ENCODE measurements at regions not wholly inside any gene's neighbourhood (a gene's known extent, or its start where the extent isn't known, plus 50 kb on each side); places are given as distances from the start of the nearest gene placed in this dataset.
"Not testable (repeated sequence)": the region's sequence is repeated elsewhere in the genome, so short reads cannot be mapped to it uniquely, and the experiment has no call there.

DNA sequence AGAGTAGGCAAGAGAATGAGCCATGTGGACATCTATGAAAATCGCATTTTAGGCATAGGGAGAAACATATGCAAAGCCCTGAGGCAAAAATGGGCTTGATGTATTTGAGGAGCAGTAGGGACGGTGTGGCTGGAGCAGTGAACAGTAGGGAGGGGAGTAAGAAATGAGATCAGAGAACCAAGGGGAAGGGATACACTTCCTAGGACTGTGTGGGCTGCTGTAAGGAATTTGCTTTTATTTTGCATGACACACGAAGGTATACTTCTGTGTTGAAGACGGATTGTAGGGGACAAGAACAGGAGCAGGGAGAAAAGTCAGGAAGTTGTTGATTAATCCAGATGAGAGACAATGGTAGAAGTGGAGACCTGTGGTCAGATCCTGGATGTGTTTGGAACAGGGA is 572.1 kb downstream of the JRKL start:
- intact Hi-C loops (cut with DNase I) = no loop called here
- H3K27ac ChIP-seq (ENCODE audit: low read length) = no peak overlapping the region
- no peaks in the 10 kb centered on the region for H3K4me1 ChIP-seq (ENCODE audit: control insufficient read depth, insufficient read depth, low read length)
- no peaks in the 10 kb centered on the region for H3K27me3 ChIP-seq (ENCODE audit: control insufficient read depth, insufficient read depth)
- 65% methylated on average over 4 of the region's 4 CpGs for WGBS
- ATAC-seq (no peak), DNase-seq (no peak)
- no peaks in the 10 kb centered on the region for H3K9me3 ChIP-seq (ENCODE audit: control insufficient read depth, low read length)
- no peak overlapping the region for H3K4me3 ChIP-seq (ENCODE audit: low read length)

DNA sequence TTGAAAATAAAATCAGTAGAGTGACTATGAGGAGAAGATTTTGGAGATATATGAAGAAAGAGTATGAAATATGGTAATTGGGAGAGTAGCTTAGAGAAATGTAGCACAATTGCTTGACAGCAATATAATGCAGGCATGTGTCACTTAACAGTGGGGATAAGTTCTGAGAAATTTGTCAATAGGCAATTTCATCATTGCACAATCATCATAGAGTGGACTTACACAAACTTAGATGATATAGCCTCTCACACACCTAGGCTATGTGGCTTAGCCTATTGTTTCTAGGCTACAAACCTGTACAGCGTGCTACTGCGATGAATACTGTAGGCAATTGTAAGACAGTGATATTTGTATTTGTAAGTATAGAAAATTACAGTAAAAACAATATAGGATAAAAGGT is 573.6 kb downstream of the JRKL start:
- H3K4me3 ChIP-seq (ENCODE audit: low read length) = no peak overlapping the region
- DNase-seq (no peak), ATAC-seq (no peak)
- intact Hi-C loops (cut with DNase I) = no loop called here
- H3K9me3 ChIP-seq (ENCODE audit: control insufficient read depth, low read length) = no peaks in the 10 kb centered on the region
- no peaks in the 10 kb centered on the region for H3K4me1 ChIP-seq (ENCODE audit: control insufficient read depth, insufficient read depth, low read length)
- H3K27me3 ChIP-seq (ENCODE audit: control insufficient read depth, insufficient read depth) = no peaks in the 10 kb centered on the region
- H3K27ac ChIP-seq (ENCODE audit: low read length) = no peak overlapping the region
- 93% methylated on average over 2 of the region's 2 CpGs for WGBS

- DNase-seq (no peak), ATAC-seq (no peak)
- H3K27ac ChIP-seq (ENCODE audit: low read length) = no peak overlapping the region
- 80% methylated on average over 2 of the region's 2 CpGs for WGBS
- no peak overlapping the region for H3K4me3 ChIP-seq (ENCODE audit: low read length)
- intact Hi-C loops (cut with DNase I) = no loop called here
- H3K27me3 ChIP-seq (ENCODE audit: control insufficient read depth, insufficient read depth) = no peaks in the 10 kb centered on the region
- H3K9me3 ChIP-seq (ENCODE audit: control insufficient read depth, low read length) = no peaks in the 10 kb centered on the region
- H3K4me1 ChIP-seq (ENCODE audit: control insufficient read depth, insufficient read depth, low read length) = no peaks in the 10 kb centered on the region
These were observed 574.8 kb downstream of the JRKL start for GRCh38 chr11:96964661-96965060.

- DNase-seq (no peak), ATAC-seq (no peak)
- intact Hi-C loops (cut with DNase I) = no loop called here
- Histone ChIP-seq H3K27ac (ENCODE audit: low read length) (no peak overlapping the region), H3K27me3 (ENCODE audit: control insufficient read depth, insufficient read depth) (no peaks in the 10 kb centered on the region), H3K4me3 (ENCODE audit: low read length) (no peak overlapping the region), H3K4me1 (ENCODE audit: control insufficient read depth, insufficient read depth, low read length) (no peaks in the 10 kb centered on the region), H3K9me3 (ENCODE audit: control insufficient read depth, low read length) (no peaks in the 10 kb centered on the region)
- WGBS = 72% methylated on average over 1 of the region's 1 CpG
These were observed 577.8 kb downstream of the JRKL start for GRCh38 chr11:96967616-96968015.

- 80% methylated on average over 2 of the region's 2 CpGs for whole genome bisulfite sequencing
- H3K9me3 ChIP-seq (ENCODE audit: control insufficient read depth, low read length) = no peaks in the 10 kb centered on the region
- H3K27ac ChIP-seq (ENCODE audit: low read length) = no peak overlapping the region
- ATAC-seq (no peak), DNase-seq (no peak)
- no peaks in the 10 kb centered on the region for H3K4me1 ChIP-seq (ENCODE audit: control insufficient read depth, insufficient read depth, low read length)
- no peaks in the 10 kb centered on the region for H3K27me3 ChIP-seq (ENCODE audit: control insufficient read depth, insufficient read depth)
- intact Hi-C loops (cut with DNase I) = no loop called here
- no peak overlapping the region for H3K4me3 ChIP-seq (ENCODE audit: low read length)
These were observed 579.4 kb downstream of the JRKL start for GRCh38 chr11:96969251-96969650.

DNA sequence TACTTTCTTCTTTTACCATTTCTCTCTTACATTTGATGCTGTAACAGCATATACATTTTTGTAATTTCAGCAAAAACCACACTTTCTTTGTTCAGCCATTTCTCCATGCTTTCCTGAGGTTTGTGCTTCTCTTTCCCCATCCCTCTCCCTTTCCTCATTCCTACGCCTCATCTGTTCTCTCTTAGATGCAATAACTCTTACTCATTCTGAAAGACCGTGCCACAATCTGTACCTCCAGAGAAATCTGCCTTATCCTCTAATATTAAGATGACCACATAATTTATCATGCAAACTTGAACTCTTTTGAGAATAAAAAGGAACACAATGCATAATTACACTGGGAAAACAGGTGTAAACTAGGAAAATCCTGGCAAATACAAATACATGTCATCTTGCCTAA is 588.9 kb downstream of the JRKL start:
- ATAC-seq (no peak), DNase-seq (no peak)
- no peaks in the 10 kb centered on the region for H3K9me3 ChIP-seq (ENCODE audit: control insufficient read depth, low read length)
- no peaks in the 10 kb centered on the region for H3K4me1 ChIP-seq (ENCODE audit: control insufficient read depth, insufficient read depth, low read length)
- H3K27me3 ChIP-seq (ENCODE audit: control insufficient read depth, insufficient read depth) = no peaks in the 10 kb centered on the region
- H3K4me3 ChIP-seq (ENCODE audit: low read length) = no peak overlapping the region
- intact Hi-C loops (cut with DNase I) = no loop called here
- H3K27ac ChIP-seq (ENCODE audit: low read length) = no peak overlapping the region
- WGBS = 43% methylated on average over 2 of the region's 2 CpGs

DNA sequence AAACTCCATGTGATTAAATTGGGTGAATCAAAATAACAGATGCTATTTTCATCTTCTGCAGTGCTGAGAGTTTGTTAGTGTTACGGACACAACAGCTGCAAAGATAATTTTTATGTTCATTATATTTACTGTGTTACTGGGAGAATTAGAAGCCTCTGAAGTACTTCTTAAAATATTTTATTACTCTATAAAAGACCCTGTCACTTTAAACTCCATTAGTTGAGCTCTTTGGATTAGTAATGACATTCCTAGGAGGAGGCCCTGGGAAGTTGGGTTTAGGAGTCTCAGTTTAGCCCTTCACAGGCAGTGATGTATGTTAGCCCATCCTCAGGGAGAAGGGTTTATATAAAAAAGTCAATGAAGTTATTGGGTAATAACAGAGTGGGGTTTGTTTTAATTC is 596.7 kb downstream of the JRKL start:
- no peaks in the 10 kb centered on the region for H3K27me3 ChIP-seq (ENCODE audit: control insufficient read depth, insufficient read depth)
- H3K4me1 ChIP-seq (ENCODE audit: control insufficient read depth, insufficient read depth, low read length) = no peaks in the 10 kb centered on the region
- no peak for ATAC-seq
- 55% methylated on average over 1 of the region's 1 CpG for WGBS
- no peak overlapping the region for H3K4me3 ChIP-seq (ENCODE audit: low read length)
- H3K9me3 ChIP-seq (ENCODE audit: control insufficient read depth, low read length) = no peaks in the 10 kb centered on the region
- no peak for DNase-seq
- no peak overlapping the region for H3K27ac ChIP-seq (ENCODE audit: low read length)
- intact Hi-C loops (cut with DNase I) = no loop called here

DNA sequence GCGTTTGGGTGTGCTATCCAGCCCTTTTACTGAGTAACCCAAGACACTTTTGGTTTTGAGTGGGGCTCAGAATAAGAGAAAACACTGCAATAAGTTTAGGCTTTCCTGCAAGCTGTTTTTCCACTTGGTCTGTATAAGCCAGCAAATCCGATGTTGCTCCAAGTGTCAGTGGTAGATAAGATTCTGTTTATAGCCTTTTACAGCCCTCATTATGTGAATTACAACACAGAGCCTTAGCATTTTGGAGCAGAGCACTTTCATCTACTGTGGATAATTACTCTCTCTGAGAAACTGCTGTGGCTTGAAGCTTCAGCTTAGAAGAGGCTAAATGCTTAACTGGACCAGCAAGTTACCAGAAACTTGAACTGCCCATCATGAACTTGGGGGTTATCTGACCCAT is 601.1 kb downstream of the JRKL start:
- H3K27me3 ChIP-seq (ENCODE audit: control insufficient read depth, insufficient read depth) = no peaks in the 10 kb centered on the region
- no peaks in the 10 kb centered on the region for H3K9me3 ChIP-seq (ENCODE audit: control insufficient read depth, low read length)
- 43% methylated on average over 2 of the region's 2 CpGs for WGBS
- DNase-seq = no peak
- H3K27ac ChIP-seq (ENCODE audit: low read length) = no peak overlapping the region
- H3K4me3 ChIP-seq (ENCODE audit: low read length) = no peak overlapping the region
- intact Hi-C loops (cut with DNase I) = no loop called here
- H3K4me1 ChIP-seq (ENCODE audit: control insufficient read depth, insufficient read depth, low read length) = no peaks in the 10 kb centered on the region
- ATAC-seq = no peak

GRCh38 chr11:97000481-97000880 is 610.7 kb downstream of the JRKL start:
- ATAC-seq = no peak
- WGBS = 88% methylated on average over 5 of the region's 5 CpGs
- no peaks in the 10 kb centered on the region for H3K9me3 ChIP-seq (ENCODE audit: control insufficient read depth, low read length)

GRCh38 chr11:97007283-97007682 is 617.5 kb downstream of the JRKL start:
- intact Hi-C loops (cut with DNase I) = no loop called here
- 36% methylated on average over 2 of the region's 2 CpGs for WGBS
- no peaks in the 10 kb centered on the region for H3K9me3 ChIP-seq (ENCODE audit: control insufficient read depth, low read length)
- ATAC-seq (no peak), DNase-seq (no peak)
- no peak overlapping the region for H3K27ac ChIP-seq (ENCODE audit: low read length)
- H3K4me1 ChIP-seq (ENCODE audit: control insufficient read depth, insufficient read depth, low read length) = no peaks in the 10 kb centered on the region
- H3K4me3 ChIP-seq (ENCODE audit: low read length) = no peak overlapping the region
- no peaks in the 10 kb centered on the region for H3K27me3 ChIP-seq (ENCODE audit: control insufficient read depth, insufficient read depth)

More at GRCh38 chr11:97000481-97000880, 610.7 kb downstream of the JRKL start:
- DNase-seq = no peak
- intact Hi-C loops (cut with DNase I) = no loop called here
- H3K4me3 ChIP-seq (ENCODE audit: low read length) = no peak overlapping the region
- H3K4me1 ChIP-seq (ENCODE audit: control insufficient read depth, insufficient read depth, low read length) = no peaks in the 10 kb centered on the region
- H3K27me3 ChIP-seq (ENCODE audit: control insufficient read depth, insufficient read depth) = no peaks in the 10 kb centered on the region
- H3K27ac ChIP-seq (ENCODE audit: low read length) = no peak overlapping the region

DNA sequence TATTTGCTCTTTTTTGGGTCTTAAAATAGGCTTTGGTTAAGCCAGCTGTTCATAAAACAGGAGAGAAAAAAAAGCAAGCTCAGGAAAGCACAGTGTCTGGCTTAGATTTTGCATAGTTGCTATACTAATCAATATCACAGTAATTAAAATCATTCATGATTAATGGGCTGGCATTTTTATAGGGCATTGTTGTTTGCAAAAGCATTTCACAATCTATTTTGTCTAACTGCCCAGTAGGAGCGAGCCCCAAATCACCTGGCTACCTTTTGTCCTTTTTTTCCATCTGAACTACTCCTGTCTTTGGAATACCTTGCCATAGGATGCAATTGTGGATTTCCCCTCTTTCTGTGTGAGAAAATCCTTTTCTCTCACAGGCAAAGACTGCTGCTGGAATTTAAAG is 619.8 kb downstream of the JRKL start:
- Histone ChIP-seq H3K27me3 (ENCODE audit: control insufficient read depth, insufficient read depth) (no peaks in the 10 kb centered on the region), H3K4me1 (ENCODE audit: control insufficient read depth, insufficient read depth, low read length) (no peaks in the 10 kb centered on the region), H3K4me3 (ENCODE audit: low read length) (no peak overlapping the region), H3K27ac (ENCODE audit: low read length) (no peak overlapping the region), H3K9me3 (ENCODE audit: control insufficient read depth, low read length) (no peaks in the 10 kb centered on the region)
- intact Hi-C loops (cut with DNase I) = no loop called here
- 71% methylated on average over 1 of the region's 1 CpG for WGBS
- ATAC-seq (no peak), DNase-seq (no peak)

DNA sequence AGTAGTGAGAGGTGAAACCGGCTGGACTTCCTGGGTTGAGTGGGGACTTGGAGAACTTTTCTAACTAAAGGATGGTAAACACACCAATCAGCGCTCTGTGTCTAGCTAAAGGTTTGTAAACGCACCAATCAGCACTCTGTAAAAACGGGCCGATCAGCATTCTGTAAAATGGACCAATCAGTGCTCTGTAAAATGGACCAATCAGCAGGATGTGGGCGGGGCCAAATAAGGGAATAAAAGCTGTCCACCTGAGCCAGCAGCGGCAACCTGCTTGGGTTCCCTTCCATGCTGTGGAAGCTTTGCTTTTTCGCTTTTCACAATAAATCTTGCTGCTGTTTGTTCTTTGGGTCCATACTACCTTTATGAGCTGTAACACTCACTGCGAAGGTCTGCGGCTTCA is 621.2 kb downstream of the JRKL start:
- H3K27ac ChIP-seq (ENCODE audit: low read length); intact Hi-C loops (cut with DNase I): not testable (repeated sequence)
- 87% methylated on average over 10 of the region's 10 CpGs for WGBS

More for the DNA sequence above, 621.2 kb downstream of the JRKL start:
- not testable (repeated sequence) for H3K4me3 ChIP-seq (ENCODE audit: low read length); H3K9me3 ChIP-seq (ENCODE audit: control insufficient read depth, low read length); H3K27me3 ChIP-seq (ENCODE audit: control insufficient read depth, insufficient read depth); H3K4me1 ChIP-seq (ENCODE audit: control insufficient read depth, insufficient read depth, low read length); ATAC-seq
- peak in 1 of 3 donors; percentile 22 for DNase-seq

Measured in right cardiac atrium (tissue), 5 donors.